Gastroesophageal sphincter (tissue), 3 donors: ENCODE measurements at regions not wholly inside any gene's neighbourhood (a gene's known extent, or its start where the extent isn't known, plus 50 kb on each side); places are given as distances from the start of the nearest gene placed in this dataset.

Experiments
- CTCF ChIP-seq, 4 experiments: fragments of 200-600 bp in 2 of 4; fragments of 450-650 bp in 2 of 4; sonication (generic) in 1 of 4; IDR thresholded peaks; one replicate each; pipeline ENCODE4 v1.5.1; 2017 to 2019; ENCODE audit warnings: antibody characterized with exemption in 4 of 4, mild to moderate bottlenecking in 2 of 4, moderate library complexity in 2 of 4
- POLR2A ChIP-seq, 2 donors: fragments of 450-650 bp; IDR thresholded peaks; one replicate each; pipeline ENCODE4 v1.6.1; 2017; ENCODE audit warnings: antibody characterized with exemption in 2 of 2, mild to moderate bottlenecking in 2 of 2, moderate library complexity in 1 of 2
- POLR2AphosphoS5 ChIP-seq: sonication (generic); formaldehyde crosslinking; IDR thresholded peaks from one replicate; pipeline ENCODE4 v1.6.1; 2017; ENCODE audit warnings: antibody characterized with exemption

- TF ChIP-seq CTCF (IDR thresholded peaks at IDR 0.05) (no peak), POLR2AphosphoS5 (no peak), POLR2A (IDR thresholded peaks at IDR 0.05) (no peak)
Observed at GRCh38 chr7:108848486-108848885, 278.8 kb downstream of the DNAJB9 start.
